Ureter (tissue), 1 donor: ENCODE measurements at regions not wholly inside any gene's neighbourhood (a gene's known extent, or its start where the extent isn't known, plus 50 kb on each side); places are given as distances from the start of the nearest gene placed in this dataset.
"Not testable (repeated sequence)": the region's sequence is repeated elsewhere in the genome, so short reads cannot be mapped to it uniquely, and the experiment has no call there.

Source experiments
- DNase-seq: peaks from one replicate; pipeline ENCODE4 v3.0.0-alpha.2; 2020; ENCODE audit warnings: low spot score
- donor health status: DM: yes; HTN: yes; CAD: no.

GRCh38 chr20:57103146-57103800, 163.2 kb downstream of the BMP7 start:
- DNase-seq: no peak

GRCh38 chr20:57104113-57104512, 162.3 kb downstream of the BMP7 start:
- no peak for DNase-seq

- DNase-seq: no peak
Observed at GRCh38 chr20:57104651-57105204, 161.7 kb downstream of the BMP7 start.

GRCh38 chr20:57106030-57106682, 160.3 kb downstream of the BMP7 start:
- no peak for DNase-seq

GRCh38 chr20:57106692-57107091, 159.7 kb downstream of the BMP7 start:
- no peak for DNase-seq

- no peak for DNase-seq
Observed at GRCh38 chr20:57107208-57107607, 159.2 kb downstream of the BMP7 start.

- DNase-seq: no peak
Observed at GRCh38 chr20:57108218-57108617, 158.2 kb downstream of the BMP7 start.

- DNase-seq: no peak
Observed at GRCh38 chr20:57108742-57109570, 157.5 kb downstream of the BMP7 start.

GRCh38 chr20:57109571-57109953, 156.9 kb downstream of the BMP7 start:
- DNase-seq: no peak

- not testable (repeated sequence) for DNase-seq
Observed at GRCh38 chr20:57110121-57111027, 156.1 kb downstream of the BMP7 start.

GRCh38 chr20:57111028-57111373, 155.4 kb downstream of the BMP7 start:
- no peak for DNase-seq

- DNase-seq: no peak
Observed at GRCh38 chr20:57112448-57112847, 154.0 kb downstream of the BMP7 start.

GRCh38 chr20:57114290-57115005, 152.0 kb downstream of the BMP7 start:
- no peak for DNase-seq

- DNase-seq: no peak
Observed at GRCh38 chr20:57117296-57117695, 149.1 kb downstream of the BMP7 start.

- no peak for DNase-seq
Observed at GRCh38 chr20:57118107-57118769, 148.2 kb downstream of the BMP7 start.
